ENCODE measurements at regions not wholly inside any gene's neighbourhood (a gene's known extent, or its start where the extent isn't known, plus 50 kb on each side); places are given as distances from the start of the nearest gene placed in this dataset.

DNA sequence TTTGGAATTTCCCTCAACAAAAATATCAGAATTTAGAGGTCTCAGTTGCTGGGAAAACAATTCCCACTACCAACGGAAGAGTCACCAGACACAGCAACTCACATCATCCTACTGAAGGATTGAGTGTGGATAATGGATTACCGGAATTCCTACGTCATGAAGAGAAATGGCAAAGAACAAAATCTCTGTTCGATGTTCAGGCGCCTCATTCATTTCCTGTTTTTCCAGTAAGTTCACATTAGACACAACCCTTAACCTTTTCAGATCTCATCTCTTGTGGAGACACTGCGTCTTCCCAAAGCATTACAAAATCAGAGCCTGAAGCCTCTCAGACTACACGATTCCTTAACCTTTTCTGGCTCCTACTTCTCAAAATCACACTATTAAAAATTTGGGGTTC, 58.5 kb upstream of the CPEB2 start:
- Histone ChIP-seq H3K9me3 (ENCODE audit: control insufficient read depth, low read length) (no peaks in the 10 kb centered on the region), H3K4me1 (ENCODE audit: control insufficient read depth, insufficient read depth, low read length) (no peaks in the 10 kb centered on the region), H3K27me3 (ENCODE audit: control insufficient read depth, insufficient read depth, low read length, poor library complexity, severe bottlenecking) (no peaks in the 10 kb centered on the region), H3K4me3 (ENCODE audit: low read length) (no peak overlapping the region), H3K9ac (ENCODE audit: extremely low read depth, low read length, poor library complexity, severe bottlenecking) (no peak overlapping the region), H3K36me3 (ENCODE audit: control insufficient read depth, insufficient read depth, low read length) (no peaks in the 10 kb centered on the region), H3K27ac (ENCODE audit: low read depth, low read length) (no peak overlapping the region)
- no peak overlapping the region for H3K27ac Mint-ChIP-seq
- WGBS, 2 experiments (ENCODE audit: insufficient coverage in 1 of 2, insufficient read length in 1 of 2): 92 to 100% methylated on average over 5 to 7 of the region's 7 CpGs
- H3K9me3 Mint-ChIP-seq: no peaks in the 10 kb centered on the region
- H3K4me3 Mint-ChIP-seq: no peak overlapping the region
- DNase-seq: no peak
- H3K27me3 Mint-ChIP-seq (ENCODE audit: insufficient read depth): no peaks in the 10 kb centered on the region
- no peaks in the 10 kb centered on the region for H3K36me3 Mint-ChIP-seq (ENCODE audit: low read depth)
- no peak for TF ChIP-seq CTCF (conservative IDR thresholded peaks at IDR 0.05)
- H3K4me1 Mint-ChIP-seq: no peaks in the 10 kb centered on the region

- no peak for DNase-seq
- Mint-ChIP-seq H3K9me3 (no peaks in the 10 kb centered on the region), H3K4me1 (no peaks in the 10 kb centered on the region), H3K4me3 (no peak overlapping the region), H3K27ac (no peak overlapping the region), H3K27me3 (ENCODE audit: insufficient read depth) (no peaks in the 10 kb centered on the region), H3K36me3 (ENCODE audit: low read depth) (no peaks in the 10 kb centered on the region)
- Histone ChIP-seq H3K9ac (ENCODE audit: extremely low read depth, low read length, poor library complexity, severe bottlenecking) (no peak overlapping the region), H3K4me1 (ENCODE audit: control insufficient read depth, insufficient read depth, low read length) (no peaks in the 10 kb centered on the region), H3K9me3 (ENCODE audit: control insufficient read depth, low read length) (no peaks in the 10 kb centered on the region), H3K4me3 (ENCODE audit: low read length) (no peak overlapping the region), H3K36me3 (ENCODE audit: control insufficient read depth, insufficient read depth, low read length) (no peaks in the 10 kb centered on the region), H3K27me3 (ENCODE audit: control insufficient read depth, insufficient read depth, low read length, poor library complexity, severe bottlenecking) (no peaks in the 10 kb centered on the region), H3K27ac (ENCODE audit: low read depth, low read length) (no peak overlapping the region)
- TF ChIP-seq CTCF (conservative IDR thresholded peaks at IDR 0.05): no peak
Measured at GRCh38 chr4:14952352-14952751, 49.9 kb upstream of the CPEB2 start.
